ENCODE measurements at regions not wholly inside any gene's neighbourhood (a gene's known extent, or its start where the extent isn't known, plus 50 kb on each side); places are given as distances from the start of the nearest gene placed in this dataset.
"Not testable (repeated sequence)": the region's sequence is repeated elsewhere in the genome, so short reads cannot be mapped to it uniquely, and the experiment has no call there.

DNA sequence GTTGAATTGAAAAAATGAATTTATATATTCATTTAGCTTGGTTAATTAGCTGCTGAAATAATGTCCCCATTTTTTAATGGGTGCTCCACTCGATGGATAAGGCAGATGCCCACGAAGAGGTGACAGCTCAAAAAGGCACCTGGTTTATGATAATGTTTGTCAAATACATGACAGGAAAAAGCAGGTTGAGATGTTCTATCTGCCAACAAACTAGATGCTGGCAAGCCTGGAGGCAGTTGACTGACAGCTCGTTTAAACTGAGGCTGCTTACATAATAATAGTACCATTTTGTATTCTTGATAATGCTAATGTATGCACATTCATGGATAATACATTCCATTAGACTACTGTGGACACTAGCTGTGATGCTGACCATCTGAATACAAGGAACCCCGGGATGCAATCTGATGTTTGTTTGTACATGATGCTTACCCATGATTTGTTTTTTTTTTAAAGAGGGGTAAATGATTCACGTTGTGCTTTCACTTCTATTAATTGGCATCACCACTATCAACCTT lies 69.0 kb upstream of the GPR158 start:
- no peak for DNase-seq (ENCODE audit: low read depth in 1 of 2, low spot score in 1 of 2)

DNA sequence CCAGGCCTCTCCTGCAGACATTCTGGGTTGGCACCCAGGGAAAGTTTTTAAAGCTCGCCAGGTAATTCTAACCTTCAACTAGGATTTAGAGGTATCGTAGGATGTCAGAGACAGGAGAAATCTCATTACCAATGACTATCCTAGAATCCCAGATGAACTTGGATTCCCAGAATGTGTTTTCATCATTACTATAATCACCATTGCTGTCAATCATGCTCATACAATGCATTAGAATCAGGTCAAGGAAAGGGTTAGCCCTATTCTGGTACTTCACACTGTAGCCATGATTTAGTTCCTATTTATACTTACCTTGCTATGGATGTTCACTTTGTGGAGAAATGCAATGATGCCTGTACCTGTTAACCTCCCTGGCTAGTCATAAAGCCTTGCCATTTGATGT lies 67.0 kb upstream of the GPR158 start:
- no peaks in the 10 kb centered on the region for H3K27me3 ChIP-seq (ENCODE audit: insufficient read depth, poor library complexity, severe bottlenecking)
- no peak overlapping the region for H3K4me3 ChIP-seq (replicated peaks; ENCODE audit: insufficient read depth, low read length)
- H3K27ac ChIP-seq (replicated peaks), result no peak overlapping the region
- no peak for DNase-seq (ENCODE audit: low read depth in 1 of 2, low spot score in 1 of 2)
- TF ChIP-seq, protein P1, sequence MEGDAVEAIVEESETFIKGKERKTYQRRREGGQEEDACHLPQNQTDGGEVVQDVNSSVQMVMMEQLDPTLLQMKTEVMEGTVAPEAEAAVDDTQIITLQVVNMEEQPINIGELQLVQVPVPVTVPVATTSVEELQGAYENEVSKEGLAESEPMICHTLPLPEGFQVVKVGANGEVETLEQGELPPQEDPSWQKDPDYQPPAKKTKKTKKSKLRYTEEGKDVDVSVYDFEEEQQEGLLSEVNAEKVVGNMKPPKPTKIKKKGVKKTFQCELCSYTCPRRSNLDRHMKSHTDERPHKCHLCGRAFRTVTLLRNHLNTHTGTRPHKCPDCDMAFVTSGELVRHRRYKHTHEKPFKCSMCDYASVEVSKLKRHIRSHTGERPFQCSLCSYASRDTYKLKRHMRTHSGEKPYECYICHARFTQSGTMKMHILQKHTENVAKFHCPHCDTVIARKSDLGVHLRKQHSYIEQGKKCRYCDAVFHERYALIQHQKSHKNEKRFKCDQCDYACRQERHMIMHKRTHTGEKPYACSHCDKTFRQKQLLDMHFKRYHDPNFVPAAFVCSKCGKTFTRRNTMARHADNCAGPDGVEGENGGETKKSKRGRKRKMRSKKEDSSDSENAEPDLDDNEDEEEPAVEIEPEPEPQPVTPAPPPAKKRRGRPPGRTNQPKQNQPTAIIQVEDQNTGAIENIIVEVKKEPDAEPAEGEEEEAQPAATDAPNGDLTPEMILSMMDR (IDR thresholded peaks at IDR 0.05; ENCODE audit: insufficient read depth, low read length), result no peak
- no peak for TF ChIP-seq POLR2AphosphoS5 (IDR thresholded peaks at IDR 0.05; ENCODE audit: low read depth)
- no peak for TF ChIP-seq SPI1 (IDR thresholded peaks at IDR 0.05; ENCODE audit: borderline replicate concordance, low read depth)
- TF ChIP-seq, protein P2, sequence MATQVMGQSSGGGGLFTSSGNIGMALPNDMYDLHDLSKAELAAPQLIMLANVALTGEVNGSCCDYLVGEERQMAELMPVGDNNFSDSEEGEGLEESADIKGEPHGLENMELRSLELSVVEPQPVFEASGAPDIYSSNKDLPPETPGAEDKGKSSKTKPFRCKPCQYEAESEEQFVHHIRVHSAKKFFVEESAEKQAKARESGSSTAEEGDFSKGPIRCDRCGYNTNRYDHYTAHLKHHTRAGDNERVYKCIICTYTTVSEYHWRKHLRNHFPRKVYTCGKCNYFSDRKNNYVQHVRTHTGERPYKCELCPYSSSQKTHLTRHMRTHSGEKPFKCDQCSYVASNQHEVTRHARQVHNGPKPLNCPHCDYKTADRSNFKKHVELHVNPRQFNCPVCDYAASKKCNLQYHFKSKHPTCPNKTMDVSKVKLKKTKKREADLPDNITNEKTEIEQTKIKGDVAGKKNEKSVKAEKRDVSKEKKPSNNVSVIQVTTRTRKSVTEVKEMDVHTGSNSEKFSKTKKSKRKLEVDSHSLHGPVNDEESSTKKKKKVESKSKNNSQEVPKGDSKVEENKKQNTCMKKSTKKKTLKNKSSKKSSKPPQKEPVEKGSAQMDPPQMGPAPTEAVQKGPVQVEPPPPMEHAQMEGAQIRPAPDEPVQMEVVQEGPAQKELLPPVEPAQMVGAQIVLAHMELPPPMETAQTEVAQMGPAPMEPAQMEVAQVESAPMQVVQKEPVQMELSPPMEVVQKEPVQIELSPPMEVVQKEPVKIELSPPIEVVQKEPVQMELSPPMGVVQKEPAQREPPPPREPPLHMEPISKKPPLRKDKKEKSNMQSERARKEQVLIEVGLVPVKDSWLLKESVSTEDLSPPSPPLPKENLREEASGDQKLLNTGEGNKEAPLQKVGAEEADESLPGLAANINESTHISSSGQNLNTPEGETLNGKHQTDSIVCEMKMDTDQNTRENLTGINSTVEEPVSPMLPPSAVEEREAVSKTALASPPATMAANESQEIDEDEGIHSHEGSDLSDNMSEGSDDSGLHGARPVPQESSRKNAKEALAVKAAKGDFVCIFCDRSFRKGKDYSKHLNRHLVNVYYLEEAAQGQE (IDR thresholded peaks at IDR 0.05; ENCODE audit: insufficient replicate concordance, low read depth), result no peak

More for the DNA sequence above, 69.0 kb upstream of the GPR158 start:
- TF ChIP-seq, protein P2 (IDR thresholded peaks at IDR 0.05; ENCODE audit: insufficient replicate concordance, low read depth), result no peak
- TF ChIP-seq GABPA (IDR thresholded peaks at IDR 0.05; ENCODE audit: low read depth) (no peak), SPI1 (IDR thresholded peaks at IDR 0.05; ENCODE audit: borderline replicate concordance, low read depth) (no peak), POLR2AphosphoS5 (IDR thresholded peaks at IDR 0.05; ENCODE audit: low read depth) (no peak)
- TF ChIP-seq, protein P1 (IDR thresholded peaks at IDR 0.05; ENCODE audit: insufficient read depth, low read length), result no peak
- Histone ChIP-seq H3K4me3 (replicated peaks; ENCODE audit: insufficient read depth, low read length) (no peak overlapping the region), H3K27me3 (ENCODE audit: insufficient read depth, poor library complexity, severe bottlenecking) (no peaks in the 10 kb centered on the region), H3K27ac (replicated peaks) (no peak overlapping the region)

DNA sequence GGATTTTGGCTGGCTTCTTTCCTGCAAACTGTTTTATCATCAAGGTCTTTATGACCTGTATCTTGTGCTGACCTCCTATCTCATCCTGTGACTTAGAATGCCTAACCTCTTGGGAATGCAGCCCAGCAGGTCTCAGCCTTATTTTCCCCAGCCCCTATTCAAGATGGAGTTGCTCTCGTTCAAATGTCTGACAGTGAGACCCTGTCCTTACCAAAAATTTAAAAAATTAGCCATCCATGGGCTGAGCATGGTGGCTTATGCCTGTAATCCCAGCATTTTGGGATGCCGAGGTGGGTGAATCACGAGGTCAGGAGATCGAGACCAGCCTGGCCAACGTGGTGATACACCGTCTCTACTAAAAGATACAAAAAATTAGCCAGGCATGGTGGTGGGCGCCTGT lies 64.9 kb upstream of the GPR158 start:
- not testable (repeated sequence) for H3K4me3 ChIP-seq (replicated peaks; ENCODE audit: insufficient read depth, low read length); H3K27ac ChIP-seq (replicated peaks); H3K27me3 ChIP-seq (ENCODE audit: insufficient read depth, poor library complexity, severe bottlenecking); DNase-seq (ENCODE audit: low read depth in 1 of 2, low spot score in 1 of 2)

DNA sequence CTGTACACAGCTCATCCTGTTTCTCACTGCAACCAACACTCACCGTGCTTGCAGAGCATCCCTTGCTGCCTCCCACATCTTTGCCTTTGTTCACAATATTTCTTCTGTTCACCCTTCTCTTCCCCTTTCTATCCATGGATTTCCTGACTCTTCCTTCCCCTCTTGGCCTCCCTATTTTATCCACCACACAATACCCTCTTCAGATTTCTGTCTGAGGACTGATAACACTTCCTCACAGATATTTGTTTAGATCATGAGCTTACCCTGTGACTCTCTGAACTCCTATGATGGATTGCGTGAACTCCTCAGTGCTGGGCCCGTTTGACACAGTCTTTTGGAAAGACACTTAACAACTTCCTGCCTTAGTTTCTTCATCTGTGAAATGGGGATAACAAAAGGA lies 62.8 kb upstream of the GPR158 start:
- no peaks in the 10 kb centered on the region for H3K27me3 ChIP-seq (ENCODE audit: insufficient read depth, poor library complexity, severe bottlenecking)
- no peak overlapping the region for H3K4me3 ChIP-seq (replicated peaks; ENCODE audit: insufficient read depth, low read length)
- no peak for DNase-seq (ENCODE audit: low read depth in 1 of 2, low spot score in 1 of 2)
- TF ChIP-seq, protein P2 (IDR thresholded peaks at IDR 0.05; ENCODE audit: insufficient replicate concordance, low read depth), result no peak
- TF ChIP-seq GABPA (IDR thresholded peaks at IDR 0.05; ENCODE audit: low read depth) (no peak), POLR2AphosphoS5 (IDR thresholded peaks at IDR 0.05; ENCODE audit: low read depth) (no peak), SPI1 (IDR thresholded peaks at IDR 0.05; ENCODE audit: borderline replicate concordance, low read depth) (no peak)
- TF ChIP-seq, protein P1 (IDR thresholded peaks at IDR 0.05; ENCODE audit: insufficient read depth, low read length), result no peak
- no peak overlapping the region for H3K27ac ChIP-seq (replicated peaks)

Data from HL-60 (cell line).